ENCODE measurements at regions not wholly inside any gene's neighbourhood (a gene's known extent, or its start where the extent isn't known, plus 50 kb on each side); places are given as distances from the start of the nearest gene placed in this dataset.

GRCh38 chr1:11373029-11373894, 100.3 kb downstream of the UBIAD1 start:
- TF ChIP-seq EZH2 (IDR thresholded peaks at IDR 0.05; ENCODE audit: borderline replicate concordance, low read length) (no peak), CTCF (conservative IDR thresholded peaks at IDR 0.05 in 1 of 2, IDR thresholded peaks at IDR 0.05 in 1 of 2; ENCODE audit: extremely low read depth in 1 of 2, insufficient read depth in 1 of 2, low read depth in 1 of 2, low read length in 2 of 2) (no peak)
